SK-N-MC (cell line): ENCODE measurements at regions not wholly inside any gene's neighbourhood (a gene's known extent, or its start where the extent isn't known, plus 50 kb on each side); places are given as distances from the start of the nearest gene placed in this dataset.

ENCODE experiments used
- EZH2 ChIP-seq: fragments of 200-600 bp; sonication (generic); IDR thresholded peaks from one replicate; pipeline ENCODE4 v1.6.1; 2017; ENCODE audit warnings: antibody characterized with exemption
- POLR2AphosphoS5 ChIP-seq: IDR thresholded peaks from 2 replicates; pipeline ENCODE4 v1.6.1; 2012; ENCODE audit warnings: mild to moderate bottlenecking, low read depth, low read length, borderline replicate concordance

DNA sequence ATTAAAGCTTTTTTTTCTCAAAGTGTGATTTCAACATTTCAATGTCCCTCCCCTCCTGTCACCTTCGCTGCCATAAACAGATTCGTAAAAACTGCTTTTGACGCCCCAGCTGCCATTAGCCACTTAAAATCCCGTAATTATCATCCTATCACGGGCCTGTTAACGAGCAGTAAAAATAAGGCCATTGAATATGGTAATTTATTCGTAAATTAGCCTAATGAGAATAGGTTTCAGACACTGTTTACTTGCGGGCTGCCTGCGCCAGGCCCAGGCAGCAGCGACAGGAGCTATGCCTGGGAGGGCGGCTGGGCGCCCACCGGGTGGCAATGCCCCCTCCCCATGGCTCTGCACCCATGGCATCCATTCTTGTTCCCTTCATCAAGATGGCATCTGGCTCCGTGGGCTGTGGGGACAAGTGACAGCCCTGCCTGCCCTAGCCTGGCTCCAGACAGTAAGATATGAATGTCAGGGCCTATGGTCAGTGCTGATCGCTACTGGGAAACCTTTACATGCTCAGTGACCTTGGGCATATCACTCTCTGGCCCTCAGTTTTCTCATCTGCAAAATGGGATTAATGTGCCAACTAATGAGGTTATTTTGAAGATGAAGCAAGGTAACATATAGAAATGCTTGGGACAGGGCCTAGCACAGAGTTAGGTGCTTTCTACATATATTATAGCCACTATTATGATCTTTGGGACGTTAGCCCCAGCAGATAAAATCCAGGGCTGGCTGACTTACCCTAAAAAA lies 500.8 kb downstream of the MN1 start:
- TF ChIP-seq POLR2AphosphoS5 = no peak
- TF ChIP-seq EZH2 = no peak
